OCI-M2 (cell line): ENCODE measurements at regions not wholly inside any gene's neighbourhood (a gene's known extent, or its start where the extent isn't known, plus 50 kb on each side); places are given as distances from the start of the nearest gene placed in this dataset.
"Not testable (repeated sequence)": the region's sequence is repeated elsewhere in the genome, so short reads cannot be mapped to it uniquely, and the experiment has no call there.

Experiments
- DNase-seq: peaks from one replicate; lab custom pipeline; 2025; ENCODE audit not compliant: unreplicated experiment; lab: John Stamatoyannopoulos, UW

DNA sequence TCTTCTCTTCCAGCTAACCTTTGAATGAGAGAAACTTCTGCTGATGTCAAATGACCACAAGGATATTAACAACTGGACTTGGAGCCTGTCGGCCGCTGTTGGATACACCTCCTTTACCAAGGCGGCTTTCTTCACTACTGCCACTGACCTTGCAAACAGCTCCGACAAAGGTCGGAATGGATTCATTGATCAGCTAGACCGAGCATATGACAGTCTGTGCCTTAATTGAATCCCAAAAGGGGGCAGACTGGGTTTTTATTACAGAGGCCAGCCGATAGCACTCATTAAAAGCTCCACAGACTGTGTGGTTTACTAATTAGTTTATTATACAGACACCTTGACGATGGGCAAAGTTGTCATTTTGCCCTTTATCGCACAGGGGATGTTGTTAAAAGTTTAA lies 394.5 kb downstream of the RERGL start:
- no peak for DNase-seq

DNA sequence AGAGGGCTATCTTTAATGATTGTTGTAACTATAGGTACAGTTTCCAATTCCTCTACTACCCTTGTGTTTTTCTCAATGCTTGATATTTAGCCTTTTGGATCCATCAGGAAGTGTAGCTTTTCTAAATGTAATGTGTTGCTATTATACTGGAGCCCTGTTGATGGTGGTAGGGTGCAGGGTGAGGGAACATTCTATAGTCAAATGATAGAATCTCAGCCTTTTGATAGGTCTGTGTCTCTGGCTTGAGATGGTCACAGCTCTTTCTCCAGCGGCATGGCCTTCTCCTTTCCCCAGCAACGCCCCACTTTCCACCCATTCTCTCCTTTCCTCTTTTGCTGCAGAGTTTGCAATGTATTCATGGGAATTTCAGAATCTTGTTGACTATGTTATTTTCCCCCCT lies 398.6 kb downstream of the RERGL start:
- DNase-seq = no peak

DNA sequence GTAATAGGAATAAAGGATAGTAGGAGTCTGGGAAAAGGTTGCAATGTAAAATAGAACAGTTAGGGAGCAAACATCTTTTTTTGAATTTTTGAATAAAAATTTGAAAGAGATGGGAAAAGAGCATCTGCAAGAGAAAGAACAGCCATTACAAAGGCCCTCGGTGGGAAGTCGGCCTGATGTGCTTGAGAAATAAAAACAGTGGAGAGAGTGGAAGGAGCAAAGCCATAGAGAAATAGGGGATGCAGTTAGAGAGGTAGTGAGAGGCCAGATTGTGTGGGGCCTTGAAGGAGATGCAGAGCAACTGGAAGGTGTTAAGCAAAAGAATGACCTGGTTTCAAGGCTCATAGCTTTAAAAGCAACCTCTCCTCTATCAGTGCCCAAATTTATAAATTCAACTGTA lies 409.8 kb downstream of the RERGL start:
- no peak for DNase-seq

DNA sequence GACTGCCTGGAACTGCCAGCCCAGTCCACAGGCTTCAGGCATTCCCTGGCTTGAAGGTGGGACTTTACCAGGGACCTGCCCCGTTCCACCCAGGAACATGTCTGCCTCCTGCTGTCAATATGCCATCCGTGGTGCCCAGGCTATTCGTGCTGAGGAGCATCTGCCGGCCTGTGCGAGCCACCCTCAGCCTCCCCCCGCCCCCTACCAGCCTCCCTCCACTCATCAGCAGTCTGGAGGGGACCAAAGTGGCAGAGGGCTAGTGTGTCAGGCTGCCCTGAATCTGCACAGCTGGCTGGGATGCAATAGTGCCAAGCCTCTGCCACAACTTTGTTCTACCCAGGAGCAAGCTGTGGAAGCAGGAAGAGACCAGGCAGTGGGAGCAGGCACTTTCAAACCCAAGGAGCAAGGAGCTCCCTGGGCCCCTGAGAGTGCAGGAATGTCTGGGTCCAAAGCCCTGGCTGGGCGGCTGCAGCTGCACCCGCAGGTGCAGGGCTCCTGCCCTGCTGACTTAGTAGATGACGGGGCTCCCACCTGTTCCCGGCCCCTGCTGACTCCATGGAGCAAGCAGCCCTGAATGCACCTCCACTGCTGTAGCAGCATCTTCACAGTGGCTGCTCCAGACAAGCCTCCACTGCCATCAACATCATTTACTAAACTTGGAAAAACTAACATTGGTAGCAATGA lies 423.2 kb downstream of the RERGL start:
- no peak for DNase-seq

DNA sequence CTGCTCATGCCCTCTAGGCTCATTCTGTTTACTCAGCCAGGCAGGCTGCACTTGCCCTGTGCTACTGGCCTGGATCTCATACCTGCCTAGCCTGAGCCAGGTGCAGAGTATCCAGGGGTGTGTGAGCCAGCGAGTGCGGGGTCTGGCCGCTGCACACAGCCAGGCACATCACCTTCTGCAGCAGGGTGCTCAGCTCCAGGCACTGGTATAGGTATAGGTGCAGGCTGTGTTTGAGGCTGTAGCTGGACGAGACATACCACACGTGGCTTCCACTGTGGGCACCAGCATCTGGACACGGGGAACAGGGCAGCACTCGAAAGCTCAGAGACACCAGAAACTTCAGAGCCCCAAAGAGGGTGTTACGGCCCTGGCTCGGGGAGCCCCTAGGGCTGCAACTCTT lies 424.2 kb downstream of the RERGL start:
- DNase-seq = no peak

DNA sequence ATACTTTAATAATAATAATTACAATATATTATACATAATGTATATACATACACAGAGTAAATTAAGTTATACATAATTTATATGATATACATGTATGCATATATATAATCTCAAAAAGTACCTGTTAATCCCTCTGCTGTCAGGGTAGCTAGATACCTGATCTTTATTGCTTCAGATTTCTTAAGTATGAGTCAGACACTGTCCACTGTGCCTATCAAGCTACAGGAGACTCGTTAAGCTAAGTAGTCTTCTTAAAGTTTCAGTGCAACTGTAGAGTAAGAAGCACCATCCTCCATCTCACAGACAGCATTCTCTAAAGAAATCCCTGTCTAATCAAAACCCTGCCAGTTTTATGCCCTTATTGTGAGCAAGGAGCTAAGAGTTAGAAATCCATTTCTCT lies 428.7 kb downstream of the RERGL start:
- DNase-seq = no peak

DNA sequence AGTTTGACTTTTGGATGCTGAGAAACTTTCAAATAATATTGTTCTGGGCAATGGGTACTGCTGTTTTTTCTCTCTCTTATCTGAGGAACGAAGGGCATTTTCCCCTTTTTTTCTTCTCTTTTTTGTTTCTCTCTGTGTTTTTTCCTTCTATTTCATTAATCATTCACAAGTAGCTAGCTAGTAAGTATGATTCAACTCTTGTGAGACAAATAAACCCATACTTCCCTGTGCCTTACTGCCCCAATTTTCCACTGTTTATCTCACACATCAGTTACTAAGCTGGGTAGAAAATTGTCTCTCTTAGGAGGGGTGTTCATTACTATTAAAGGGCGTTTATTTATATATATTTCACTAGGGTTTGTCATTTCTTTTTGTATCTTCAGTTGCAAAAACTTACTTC lies 437.6 kb downstream of the RERGL start:
- DNase-seq = no peak

DNA sequence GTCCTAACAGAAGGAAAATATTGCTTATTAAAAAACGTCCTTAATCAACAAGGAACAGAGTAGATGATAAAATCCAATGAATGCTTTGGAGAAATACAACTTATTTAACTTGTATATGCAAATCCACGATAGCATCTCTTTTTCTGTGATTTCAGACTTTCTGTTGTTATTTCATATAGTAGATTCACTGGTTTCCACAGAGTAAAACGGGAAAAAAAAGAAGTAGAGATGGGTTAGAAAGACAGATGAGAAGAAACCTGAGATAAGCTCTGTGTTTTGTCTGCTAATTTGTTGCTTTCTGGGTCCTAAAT lies 447.7 kb downstream of the RERGL start:
- no peak for DNase-seq

DNA sequence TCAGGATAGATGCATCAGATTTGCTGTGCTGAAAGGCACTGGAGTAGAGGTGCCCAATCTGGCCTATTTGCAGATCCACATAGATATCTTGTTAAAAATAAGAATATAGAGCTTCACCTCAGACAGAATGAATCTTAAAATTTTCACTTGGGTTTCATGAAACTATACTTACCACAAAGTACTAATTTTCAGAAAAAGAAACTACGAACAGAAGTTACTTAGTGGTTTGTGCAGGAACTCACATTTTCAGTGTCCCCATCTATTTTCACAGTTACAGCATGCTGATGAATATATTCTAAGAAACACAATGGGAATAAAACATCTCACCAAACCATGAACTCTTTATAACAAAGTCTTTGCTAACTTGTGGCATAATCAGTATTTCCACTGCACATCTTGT lies 449.4 kb downstream of the RERGL start:
- no peak for DNase-seq

DNA sequence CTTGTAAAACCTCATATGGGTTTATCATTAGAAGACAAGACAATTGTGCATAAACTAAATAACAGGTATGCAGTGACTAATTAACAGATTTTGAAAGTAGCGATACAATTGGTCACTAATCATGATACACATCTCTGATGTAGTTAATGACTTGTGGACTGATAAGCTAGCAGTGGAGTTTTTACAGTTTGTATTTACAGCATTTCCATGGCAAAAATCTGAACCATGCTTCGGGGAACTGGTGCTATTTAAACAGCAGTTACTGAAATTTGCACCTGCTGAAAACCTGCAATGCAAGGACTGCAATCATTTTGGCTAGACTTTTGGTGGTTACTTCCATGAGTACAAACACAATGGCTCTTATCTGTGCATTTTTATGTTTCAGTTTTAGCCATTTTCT lies 471.2 kb downstream of the RERGL start:
- DNase-seq = no peak

DNA sequence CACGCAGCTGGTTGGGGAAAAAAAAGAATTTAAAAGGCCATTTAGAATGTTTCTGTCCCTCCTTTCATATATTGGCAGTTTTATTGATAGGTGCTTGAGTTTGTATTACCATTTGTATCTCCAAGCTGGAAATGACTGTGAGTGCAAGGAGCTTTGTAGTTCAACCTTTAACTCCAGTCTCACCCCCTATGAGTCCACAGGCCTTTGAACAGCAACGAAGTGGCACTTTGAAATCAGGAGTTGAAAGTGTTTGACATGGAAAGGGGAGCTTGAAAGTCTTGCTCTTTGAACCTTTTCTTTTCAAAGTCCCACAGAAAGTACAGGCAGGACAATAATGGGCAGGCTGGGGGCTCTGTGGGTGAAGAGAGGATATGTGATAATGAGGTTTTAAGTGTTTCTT lies 480.3 kb downstream of the RERGL start:
- DNase-seq = no peak

DNA sequence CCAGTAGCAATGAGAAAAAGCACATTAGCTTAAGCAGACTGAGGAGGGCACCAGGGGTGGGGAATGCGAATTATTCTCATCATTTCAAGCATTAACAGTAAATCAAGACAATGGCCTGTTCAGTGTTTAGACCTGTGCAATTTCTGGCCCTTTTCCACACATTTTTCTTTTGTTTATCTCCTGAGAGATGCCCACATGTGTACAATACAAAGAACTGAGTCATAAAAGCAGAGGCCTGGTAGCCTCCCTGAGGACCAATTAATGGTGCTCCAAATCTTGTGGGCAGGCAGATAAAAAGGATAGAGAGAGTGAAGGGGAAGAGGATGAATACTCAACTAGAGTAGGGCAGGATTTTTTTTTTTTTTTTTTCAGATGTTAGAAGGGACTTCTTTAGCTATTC lies 480.8 kb downstream of the RERGL start:
- DNase-seq = no peak

DNA sequence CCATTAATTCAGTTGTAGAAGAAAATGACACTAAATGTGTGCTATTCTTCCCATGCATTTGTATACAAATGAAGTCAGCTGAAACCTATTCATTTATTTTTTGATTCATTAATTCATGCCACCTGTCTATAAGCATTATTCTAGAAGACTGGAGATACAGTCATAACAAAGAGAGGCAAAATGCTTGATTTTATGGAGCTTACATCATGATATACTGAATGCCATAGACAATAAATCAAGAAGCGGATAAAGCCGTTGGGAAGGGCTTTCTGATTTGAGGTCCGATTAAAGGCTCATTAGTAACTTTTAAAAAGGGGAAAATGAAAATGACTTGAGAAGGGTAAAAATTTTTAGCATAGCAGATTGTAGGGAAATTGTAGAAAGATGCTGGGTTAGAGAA lies 494.9 kb downstream of the RERGL start:
- no peak for DNase-seq

DNA sequence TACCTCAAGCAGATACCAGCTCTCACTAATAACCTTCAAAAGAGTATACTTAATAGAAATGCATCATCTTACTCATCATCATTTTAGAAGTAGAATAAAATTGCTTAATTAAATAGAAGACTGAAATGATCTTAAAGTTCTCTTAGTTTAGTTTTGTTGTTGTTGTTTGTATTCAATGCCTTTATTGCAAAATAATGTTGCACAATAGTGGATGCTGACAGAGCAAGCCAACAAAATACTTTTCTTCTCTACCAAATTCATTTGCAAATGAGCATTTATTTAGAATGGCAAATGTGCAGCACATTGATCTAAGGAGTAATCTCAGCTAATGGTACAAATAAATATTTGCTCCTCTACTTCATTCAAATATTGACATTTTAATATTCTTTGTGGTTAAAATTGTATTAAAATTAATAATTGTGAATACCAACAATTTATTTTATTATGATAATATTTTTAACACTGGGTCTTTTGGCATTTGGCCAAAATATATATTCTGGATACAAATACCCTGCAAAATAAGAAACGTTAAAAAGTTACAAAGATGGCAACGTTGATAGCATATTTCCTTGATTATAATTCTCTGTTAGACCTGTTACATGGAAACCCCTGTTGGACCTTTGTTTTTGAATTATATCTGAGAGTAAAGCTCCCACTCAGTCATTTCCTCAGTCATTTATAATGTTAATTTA lies 496.1 kb downstream of the RERGL start:
- no peak for DNase-seq

DNA sequence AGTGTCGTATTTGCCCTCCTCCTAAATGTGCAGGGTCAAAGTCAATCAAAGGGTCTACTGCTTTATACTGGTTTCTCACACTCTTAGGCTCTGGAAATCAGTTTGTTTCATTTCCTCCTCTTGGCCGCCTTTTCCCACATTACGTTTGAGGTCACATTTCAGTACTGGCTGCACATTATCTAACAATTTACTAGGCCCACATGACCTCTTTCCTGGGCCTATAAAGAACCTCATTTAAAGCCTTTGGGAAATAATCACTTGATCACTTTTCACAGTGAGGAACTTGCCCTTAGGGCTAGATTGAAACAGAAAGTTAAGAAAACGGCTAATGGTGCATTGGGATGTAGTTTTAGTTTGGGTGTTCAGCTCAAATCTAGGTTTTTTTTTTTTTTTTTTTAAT lies 497.5 kb downstream of the RERGL start:
- no peak for DNase-seq

DNA sequence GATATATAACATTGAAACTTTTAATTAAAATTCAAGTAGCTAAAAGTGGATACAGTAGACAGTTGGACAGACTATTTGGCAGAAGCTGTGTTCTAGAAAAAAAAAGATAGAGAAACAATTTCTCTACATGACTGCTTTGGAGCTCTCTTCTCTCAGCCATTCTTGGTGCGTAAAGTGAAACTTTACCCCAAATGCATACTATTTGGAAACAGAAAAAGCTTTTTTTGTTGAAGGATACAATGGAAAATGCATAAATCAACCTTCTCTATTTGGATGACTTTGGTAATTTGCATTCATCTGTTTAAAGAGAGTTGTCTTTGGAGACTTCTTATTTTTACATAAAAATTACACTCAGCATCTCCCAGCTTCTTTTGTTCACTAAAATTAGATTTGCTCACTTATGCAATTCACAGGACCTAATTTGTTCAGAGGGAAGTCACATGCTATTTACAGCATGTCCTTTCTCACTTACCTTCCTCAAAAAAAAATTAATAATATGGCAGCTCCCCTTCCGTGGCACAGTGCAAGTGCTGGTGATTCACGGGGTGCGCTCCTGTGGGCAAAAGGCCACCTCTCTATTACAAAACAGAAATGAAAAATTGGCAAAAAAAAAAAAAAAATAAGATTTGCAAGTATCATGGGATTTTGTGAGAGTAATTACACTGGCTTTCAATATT lies 498.9 kb downstream of the RERGL start:
- DNase-seq = no peak

DNA sequence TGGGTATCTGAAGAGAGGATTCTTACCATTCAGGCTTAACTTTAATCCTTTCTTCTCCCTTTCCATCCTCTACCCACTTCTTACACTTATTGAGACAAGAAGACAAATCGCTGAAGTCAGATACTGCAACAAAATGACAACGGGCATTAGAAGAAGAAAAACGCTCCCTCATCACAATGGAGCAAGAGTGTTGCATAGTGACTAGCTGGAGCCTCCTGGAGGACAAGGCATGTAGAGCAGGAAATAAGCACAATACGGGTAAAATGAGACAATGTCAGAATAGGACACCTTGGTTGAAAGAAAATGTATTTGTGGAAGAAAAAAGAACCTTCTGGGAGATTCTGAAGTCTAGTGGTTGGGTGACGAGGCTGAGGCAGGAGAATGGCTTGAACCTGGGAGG lies 501.0 kb downstream of the RERGL start:
- DNase-seq = no peak

DNA sequence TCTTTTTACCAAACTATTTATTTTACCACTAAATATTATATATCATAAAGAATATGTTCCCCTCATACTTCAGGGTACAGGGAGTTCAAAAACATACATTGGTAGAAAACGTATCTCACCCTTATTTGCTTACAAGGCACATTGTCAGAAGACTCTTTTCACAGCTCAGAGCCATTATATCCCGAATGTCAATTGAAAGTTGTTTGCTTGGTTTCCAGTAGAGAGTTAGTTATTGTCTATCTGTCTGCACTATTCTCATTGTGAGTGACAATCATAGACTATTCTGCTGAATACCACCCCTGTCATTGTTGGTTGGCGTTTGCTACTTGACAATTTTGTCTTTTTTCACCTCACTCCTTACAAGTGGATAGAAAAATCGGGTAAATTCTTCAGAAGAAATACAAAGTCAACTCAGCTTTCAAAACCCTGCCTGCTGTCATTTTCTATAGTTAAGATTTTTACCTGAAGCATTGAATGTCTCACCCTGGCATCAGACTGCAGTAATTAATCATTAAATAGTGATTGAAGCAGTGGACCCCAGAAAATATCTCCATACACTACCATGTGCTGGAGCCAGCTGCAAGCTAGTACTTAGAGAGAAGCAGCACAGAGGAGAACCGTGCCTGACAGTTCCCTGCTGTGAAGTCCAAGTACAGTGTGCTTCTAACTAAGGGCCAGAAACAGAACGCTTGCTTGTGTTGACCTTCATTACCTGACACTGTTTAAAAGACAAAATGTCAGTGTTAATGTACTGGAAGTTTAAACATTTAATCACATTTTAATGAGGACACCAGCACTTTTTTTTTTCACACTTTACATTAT lies 510.6 kb downstream of the RERGL start:
- no peak for DNase-seq

DNA sequence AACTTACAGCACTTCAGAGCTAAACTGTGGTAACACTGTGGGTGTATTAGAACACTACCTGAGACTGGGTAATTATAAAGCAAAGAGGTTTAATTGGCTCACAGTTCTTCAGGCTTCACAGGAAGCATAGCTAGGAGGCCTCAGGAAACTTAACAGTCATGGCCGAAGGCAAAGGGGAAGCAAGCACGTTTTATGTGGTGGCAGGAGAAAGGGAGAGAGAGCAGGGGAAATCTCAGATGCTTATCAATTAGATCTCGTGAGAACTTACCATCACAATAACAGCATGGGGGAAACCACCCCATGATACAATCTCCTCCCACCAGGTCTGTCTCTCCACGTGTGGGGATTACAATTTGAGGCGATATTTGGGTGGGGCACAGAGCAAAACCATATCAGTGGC lies 512.6 kb downstream of the RERGL start:
- no peak for DNase-seq

DNA sequence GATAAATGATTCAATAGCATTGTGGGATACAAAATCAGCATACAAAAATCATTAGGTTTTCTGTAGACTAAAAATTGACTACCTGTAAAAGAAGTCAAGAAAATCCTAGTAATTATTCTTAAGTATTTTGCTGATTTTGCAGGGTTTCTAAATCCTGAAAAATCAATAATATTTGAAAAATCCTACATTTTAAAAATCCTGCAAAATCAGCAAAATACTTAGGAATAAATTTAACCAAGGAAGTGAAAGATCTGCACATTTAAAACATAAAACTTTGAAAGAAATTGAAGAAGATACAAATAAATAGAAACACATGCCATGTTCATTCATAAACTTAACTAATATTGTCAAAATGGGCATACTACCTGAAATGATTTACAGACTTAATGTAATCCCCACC lies 517.7 kb downstream of the RERGL start:
- DNase-seq = no peak

DNA sequence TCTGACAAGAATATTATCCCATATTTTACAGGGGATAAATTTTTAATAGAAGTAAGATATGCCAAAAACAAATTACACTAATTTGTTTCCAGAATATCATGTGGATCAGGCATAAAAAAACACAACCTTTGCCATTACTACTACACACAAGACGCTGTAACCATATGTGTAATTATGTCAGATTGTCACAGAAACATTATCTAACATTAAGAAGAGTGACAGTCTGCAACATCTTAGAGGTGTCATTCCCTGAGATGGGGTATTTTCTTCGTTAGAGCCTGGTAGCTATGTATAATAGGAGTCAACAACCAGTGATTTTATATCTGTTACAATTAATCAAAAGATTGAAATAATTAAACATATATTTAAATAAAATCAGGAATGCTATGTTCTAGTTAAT lies 518.9 kb downstream of the RERGL start:
- DNase-seq = no peak

DNA sequence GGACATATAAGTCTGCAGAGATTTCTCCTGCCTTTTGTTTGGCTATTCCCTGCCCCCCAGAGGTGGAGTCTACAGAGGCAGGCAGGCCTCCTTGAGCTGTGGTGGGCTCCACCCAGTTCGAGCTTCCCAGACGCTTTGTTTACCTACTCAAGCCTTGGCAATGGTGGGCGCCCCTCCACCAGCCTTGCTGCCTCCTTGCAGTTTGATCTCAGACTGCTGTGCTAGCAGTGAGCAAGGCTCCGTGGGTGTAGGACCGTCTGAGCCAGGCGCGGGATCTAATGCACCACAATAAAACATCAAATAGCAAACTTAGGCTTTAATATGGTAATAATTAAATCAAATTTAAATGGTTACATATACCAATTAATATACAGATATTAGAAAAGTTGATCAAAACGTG lies 525.4 kb downstream of the RERGL start:
- not testable (repeated sequence) for DNase-seq
